Keratinocyte (primary cell): ENCODE measurements at regions not wholly inside any gene's neighbourhood (a gene's known extent, or its start where the extent isn't known, plus 50 kb on each side); places are given as distances from the start of the nearest gene placed in this dataset.

Experiments
- DNase-seq: peaks from one replicate; pipeline ENCODE4 v3.0.0-alpha.2; 2011; ENCODE audit warnings: low read depth, missing footprints, low spot score
- FAIRE-seq: peaks from 2 replicates; lab custom pipeline; 2011; peaks lifted over from hg19 to GRCh38; lab: Jason Lieb, UNC
- H2AFZ ChIP-seq: 2 replicates; pipeline ENCODE4 v1.6.0; 2012; ENCODE audit warnings: low read length, control low read depth, inconsistent platforms; ENCODE audit not compliant: control insufficient read depth
- H3K27ac ChIP-seq: 2 replicates; pipeline ENCODE4 v1.5.1; 2011; ENCODE audit warnings: low read length; ENCODE audit not compliant: control insufficient read depth, insufficient read depth
- H3K27me3 ChIP-seq: 3 replicates; pipeline ENCODE4 v1.6.0; 2011; ENCODE audit warnings: low read length; ENCODE audit not compliant: control insufficient read depth, insufficient read depth; ENCODE audit errors: extremely low read depth
- H3K36me3 ChIP-seq, 2 experiments: 2 replicates in 1 of 2; 3 replicates in 1 of 2; pipeline ENCODE4 v1.5.1; 2011; ENCODE audit warnings: low read length in 2 of 2, mild to moderate bottlenecking in 1 of 2; ENCODE audit not compliant: control insufficient read depth in 2 of 2, insufficient read depth in 2 of 2; ENCODE audit errors: extremely low read depth in 1 of 2
- H3K4me1 ChIP-seq: 3 replicates; pipeline ENCODE4 v1.5.1; 2011; ENCODE audit warnings: low read length; ENCODE audit not compliant: control insufficient read depth, insufficient read depth; ENCODE audit errors: extremely low read depth
- H3K4me2 ChIP-seq: 3 replicates; pipeline ENCODE4 v1.6.0; 2011; ENCODE audit warnings: low read depth, low read length; ENCODE audit not compliant: control insufficient read depth, insufficient read depth; ENCODE audit errors: extremely low read depth
- H3K4me3 ChIP-seq, 3 experiments: fragments of 200-600 bp in 1 of 3; sonication (generic) in 1 of 3; 2 replicates in 2 of 3; 3 replicates in 1 of 3; pipeline ENCODE4 v1.5.1; 2011 to 2016; ENCODE audit warnings: low read length in 3 of 3, mild to moderate bottlenecking in 3 of 3, control low read depth in 2 of 3, inconsistent platforms in 1 of 3, low read depth in 1 of 3, mixed read lengths in 1 of 3, mixed run types in 1 of 3, moderate library complexity in 1 of 3; ENCODE audit not compliant: control insufficient read depth in 2 of 3, insufficient read depth in 2 of 3; ENCODE audit errors: extremely low read depth in 1 of 3
- H3K79me2 ChIP-seq: 2 replicates; pipeline ENCODE4 v1.6.0; 2012; ENCODE audit warnings: low read length; ENCODE audit not compliant: control insufficient read depth, insufficient read depth
- H3K9ac ChIP-seq: 3 replicates; pipeline ENCODE4 v1.6.0; 2011; ENCODE audit warnings: low read length; ENCODE audit not compliant: control insufficient read depth, insufficient read depth; ENCODE audit errors: extremely low read depth
- H3K9me1 ChIP-seq: 3 replicates; pipeline ENCODE4 v1.6.0; 2011; ENCODE audit warnings: low read length; ENCODE audit not compliant: control insufficient read depth, insufficient read depth; ENCODE audit errors: extremely low read depth
- H3K9me3 ChIP-seq: 2 replicates; pipeline ENCODE4 v1.5.1; 2012; ENCODE audit warnings: low read depth, low read length; ENCODE audit not compliant: control insufficient read depth
- H4K20me1 ChIP-seq: 3 replicates; pipeline ENCODE4 v1.6.0; 2011; ENCODE audit warnings: low read length; ENCODE audit not compliant: control insufficient read depth, insufficient read depth; ENCODE audit errors: extremely low read depth
- EZH2 ChIP-seq: IDR thresholded peaks from one replicate; pipeline ENCODE4 v1.6.1; 2012; ENCODE audit warnings: inconsistent platforms, mild to moderate bottlenecking, low read length, moderate library complexity
- dilution Hi-C: fragments of 300-500 bp; cut with MboI; formaldehyde crosslinking; loops from one replicate; pipeline ENCODE4 v1.7.0; 2020; ENCODE audit warnings: low sequenced_read_pairs; ENCODE audit not compliant: extremely low pct_ligation_motif_present
- TF ChIP-seq, protein P1 (sequence below), 3 experiments: IDR thresholded peaks in 1 of 3; conservative IDR thresholded peaks in 1 of 3; optimal IDR thresholded peaks in 1 of 3; 2 replicates in 2 of 3; 3 replicates in 1 of 3; pipeline versions ENCODE3 to v1.5.1; 2011; ENCODE audit warnings: low read length in 3 of 3, mild to moderate bottlenecking in 3 of 3, moderate library complexity in 2 of 3, control low read depth in 1 of 3, inconsistent platforms in 1 of 3; ENCODE audit not compliant: insufficient read depth in 2 of 3; ENCODE audit errors: extremely low read depth in 1 of 3

DNA sequence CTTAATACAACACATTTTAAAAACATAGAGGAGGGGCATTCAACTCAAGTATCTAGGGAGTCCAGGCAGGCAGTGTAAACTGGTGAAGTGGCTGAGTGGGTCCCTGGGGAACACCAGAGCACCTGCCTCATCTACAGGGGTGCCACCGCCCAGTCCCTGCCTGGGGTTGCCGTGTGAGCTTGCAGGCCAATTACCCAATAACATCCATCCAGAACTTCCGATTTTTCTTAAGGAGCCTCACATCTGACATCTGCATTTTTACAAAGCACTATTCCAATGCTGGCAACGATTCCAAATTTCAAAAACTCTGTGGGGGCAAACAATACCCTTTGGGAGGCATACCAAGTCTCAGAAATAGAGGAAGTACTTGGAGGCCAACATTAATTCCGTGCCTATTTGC is 288.4 kb upstream of the TSHZ2 start:
- no peak for DNase-seq
- Histone ChIP-seq H3K9me1 (no peaks in the 10 kb centered on the region), H2AFZ (no peak overlapping the region), H3K27ac (no peak overlapping the region), H3K9ac (no peak overlapping the region), H3K4me2 (no peak overlapping the region), H3K36me3 (no peaks in the 10 kb centered on the region), H3K9me3 (no peaks in the 10 kb centered on the region), H3K4me3 (no peak overlapping the region), H3K79me2 (no peaks in the 10 kb centered on the region), H3K4me1 (no peaks in the 10 kb centered on the region), H4K20me1 (no peaks in the 10 kb centered on the region), H3K27me3 (no peaks in the 10 kb centered on the region)
- no peak for TF ChIP-seq EZH2
- TF ChIP-seq, protein P1, sequence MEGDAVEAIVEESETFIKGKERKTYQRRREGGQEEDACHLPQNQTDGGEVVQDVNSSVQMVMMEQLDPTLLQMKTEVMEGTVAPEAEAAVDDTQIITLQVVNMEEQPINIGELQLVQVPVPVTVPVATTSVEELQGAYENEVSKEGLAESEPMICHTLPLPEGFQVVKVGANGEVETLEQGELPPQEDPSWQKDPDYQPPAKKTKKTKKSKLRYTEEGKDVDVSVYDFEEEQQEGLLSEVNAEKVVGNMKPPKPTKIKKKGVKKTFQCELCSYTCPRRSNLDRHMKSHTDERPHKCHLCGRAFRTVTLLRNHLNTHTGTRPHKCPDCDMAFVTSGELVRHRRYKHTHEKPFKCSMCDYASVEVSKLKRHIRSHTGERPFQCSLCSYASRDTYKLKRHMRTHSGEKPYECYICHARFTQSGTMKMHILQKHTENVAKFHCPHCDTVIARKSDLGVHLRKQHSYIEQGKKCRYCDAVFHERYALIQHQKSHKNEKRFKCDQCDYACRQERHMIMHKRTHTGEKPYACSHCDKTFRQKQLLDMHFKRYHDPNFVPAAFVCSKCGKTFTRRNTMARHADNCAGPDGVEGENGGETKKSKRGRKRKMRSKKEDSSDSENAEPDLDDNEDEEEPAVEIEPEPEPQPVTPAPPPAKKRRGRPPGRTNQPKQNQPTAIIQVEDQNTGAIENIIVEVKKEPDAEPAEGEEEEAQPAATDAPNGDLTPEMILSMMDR (optimal IDR thresholded peaks at IDR 0.05 in 1 of 3, IDR thresholded peaks at IDR 0.05 in 1 of 3, conservative IDR thresholded peaks at IDR 0.05 in 1 of 3; ENCODE audit: extremely low read depth in 1 of 3, insufficient read depth in 2 of 3, low read length in 3 of 3), result no peak
- dilution Hi-C loops, result no loop called here
- FAIRE-seq, result no peak

GRCh38 chr20:52682237-52682636 is 289.9 kb upstream of the TSHZ2 start:
- no peak overlapping the region for H2AFZ ChIP-seq
- no peaks in the 10 kb centered on the region for H3K27me3 ChIP-seq
- no peak for TF ChIP-seq EZH2
- TF ChIP-seq, protein P1 (optimal IDR thresholded peaks at IDR 0.05 in 1 of 3, IDR thresholded peaks at IDR 0.05 in 1 of 3, conservative IDR thresholded peaks at IDR 0.05 in 1 of 3; ENCODE audit: extremely low read depth in 1 of 3, insufficient read depth in 2 of 3, low read length in 3 of 3), result no peak
- H3K36me3 ChIP-seq, result no peaks in the 10 kb centered on the region
- FAIRE-seq (no peak), DNase-seq (no peak)
- H3K4me2 ChIP-seq, result no peak overlapping the region
- no peaks in the 10 kb centered on the region for H3K79me2 ChIP-seq
- H4K20me1 ChIP-seq, result no peaks in the 10 kb centered on the region
- H3K9me1 ChIP-seq, result no peaks in the 10 kb centered on the region
- H3K27ac ChIP-seq, result no peak overlapping the region
- dilution Hi-C loops, result no loop called here
- H3K9me3 ChIP-seq, result no peaks in the 10 kb centered on the region
- H3K4me3 ChIP-seq, result no peak overlapping the region
- H3K4me1 ChIP-seq, result no peaks in the 10 kb centered on the region
- no peak overlapping the region for H3K9ac ChIP-seq
